ENCODE measurements at regions not wholly inside any gene's neighbourhood (a gene's known extent, or its start where the extent isn't known, plus 50 kb on each side); places are given as distances from the start of the nearest gene placed in this dataset.

DNA sequence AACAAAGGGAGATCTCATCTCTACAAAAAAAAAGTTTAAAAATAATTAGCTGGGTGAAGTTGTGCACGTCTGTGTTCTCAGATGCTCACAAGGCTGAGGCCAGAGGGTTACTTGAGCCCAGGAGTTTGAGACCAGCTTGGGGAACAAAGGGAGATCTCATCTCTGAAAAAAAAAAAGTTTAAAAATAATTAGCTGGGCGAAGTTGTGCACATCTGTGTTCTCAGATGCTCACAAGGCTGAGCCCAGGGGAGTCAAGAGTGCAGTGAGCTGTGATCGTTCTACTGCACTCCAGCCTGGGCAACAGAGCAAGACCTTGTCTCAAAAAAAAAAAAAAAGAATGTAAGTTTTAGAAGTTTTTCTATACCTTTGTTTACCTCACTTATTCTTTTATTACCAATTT, 127.3 kb downstream of the FGF9 start:
- CTCF ChIA-PET: no interaction called here
- Histone ChIP-seq H3K79me1 (ENCODE audit: low read depth in 1 of 2, low read length in 2 of 2) (no peaks in the 10 kb centered on the region), H3K4me1 (ENCODE audit: control insufficient read depth, insufficient read depth, low read length) (0 out of 2 replicates have a peak, but pooled peaks cover 2% of the 10 kb centered on the region), H3K9me3 (ENCODE audit: control insufficient read depth, insufficient read depth, low read length) (no peaks in the 10 kb centered on the region), H2BK20ac (ENCODE audit: low read depth, low read length) (no peak overlapping the region), H3K56ac (ENCODE audit: extremely low read depth, insufficient read depth, low read length) (no peak overlapping the region), H2BK120ac (ENCODE audit: low read depth, low read length) (no peak overlapping the region), H3K4ac (ENCODE audit: low read depth, low read length) (no peak overlapping the region), H2BK5ac (ENCODE audit: low read depth, low read length, poor library complexity, severe bottlenecking) (no peak overlapping the region), H4K8ac (ENCODE audit: low read depth in 2 of 2, low read length in 2 of 2) (no peak overlapping the region), H3K14ac (replicated peaks; ENCODE audit: low read depth, low read length) (no peak overlapping the region), H4K5ac (ENCODE audit: low read depth, low read length) (no peak overlapping the region), H3K27me3 (ENCODE audit: control insufficient read depth, insufficient read depth, low read length) (no peaks in the 10 kb centered on the region), H3K27ac (ENCODE audit: insufficient read depth, low read length) (no peak overlapping the region), H3K23ac (ENCODE audit: low read depth, low read length) (no peak overlapping the region), H3K4me3 (ENCODE audit: insufficient read depth, low read depth, low read length) (no peak overlapping the region), H2AFZ (replicated peaks; ENCODE audit: low read length, poor library complexity) (no peak overlapping the region), H3K4me2 (ENCODE audit: low read depth, low read length) (no peak overlapping the region), H2BK15ac (ENCODE audit: low read depth, low read length) (no peak overlapping the region), H3K18ac (ENCODE audit: low read depth, low read length) (no peak overlapping the region), H4K20me1 (ENCODE audit: insufficient read depth, low read length) (no peaks in the 10 kb centered on the region), H3K9ac (ENCODE audit: low read depth, low read length) (no peak overlapping the region), H3K9me1 (ENCODE audit: insufficient read depth, low read length) (no peaks in the 10 kb centered on the region; the same call in 1 of the 2 replicates), H2AK5ac (ENCODE audit: low read depth, low read length) (no peak overlapping the region), H2AK9ac (replicated peaks; ENCODE audit: low read depth, low read length, poor library complexity) (no peak overlapping the region), H3K36me3 (ENCODE audit: control insufficient read depth, insufficient read depth, low read length) (no peaks in the 10 kb centered on the region), H4K91ac (ENCODE audit: insufficient read depth, low read depth, low read length) (no peak overlapping the region)
- DNase-seq (no peak), ATAC-seq (ENCODE audit: low read depth) (no peak)
- POLR2A ChIA-PET (ENCODE audit: unreplicated experiment): no interaction called here
- BruUV-seq (replicated peaks): no TSS peak
- TF ChIP-seq, protein P1, sequence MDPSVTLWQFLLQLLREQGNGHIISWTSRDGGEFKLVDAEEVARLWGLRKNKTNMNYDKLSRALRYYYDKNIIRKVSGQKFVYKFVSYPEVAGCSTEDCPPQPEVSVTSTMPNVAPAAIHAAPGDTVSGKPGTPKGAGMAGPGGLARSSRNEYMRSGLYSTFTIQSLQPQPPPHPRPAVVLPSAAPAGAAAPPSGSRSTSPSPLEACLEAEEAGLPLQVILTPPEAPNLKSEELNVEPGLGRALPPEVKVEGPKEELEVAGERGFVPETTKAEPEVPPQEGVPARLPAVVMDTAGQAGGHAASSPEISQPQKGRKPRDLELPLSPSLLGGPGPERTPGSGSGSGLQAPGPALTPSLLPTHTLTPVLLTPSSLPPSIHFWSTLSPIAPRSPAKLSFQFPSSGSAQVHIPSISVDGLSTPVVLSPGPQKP (IDR thresholded peaks at IDR 0.05; ENCODE audit: borderline replicate concordance, low read depth, low read length): no peak
- TF ChIP-seq MXI1 (IDR thresholded peaks at IDR 0.05; ENCODE audit: borderline replicate concordance, low read depth, low read length): no peak
- TF ChIP-seq RFX5 (IDR thresholded peaks at IDR 0.05; ENCODE audit: low read depth, low read length): no peak
- TF ChIP-seq BHLHE40 (IDR thresholded peaks at IDR 0.05; ENCODE audit: low read depth, low read length): no peak
- TF ChIP-seq CEBPB (IDR thresholded peaks at IDR 0.05; ENCODE audit: low read depth, low read length): no peak
- TF ChIP-seq, protein P2, sequence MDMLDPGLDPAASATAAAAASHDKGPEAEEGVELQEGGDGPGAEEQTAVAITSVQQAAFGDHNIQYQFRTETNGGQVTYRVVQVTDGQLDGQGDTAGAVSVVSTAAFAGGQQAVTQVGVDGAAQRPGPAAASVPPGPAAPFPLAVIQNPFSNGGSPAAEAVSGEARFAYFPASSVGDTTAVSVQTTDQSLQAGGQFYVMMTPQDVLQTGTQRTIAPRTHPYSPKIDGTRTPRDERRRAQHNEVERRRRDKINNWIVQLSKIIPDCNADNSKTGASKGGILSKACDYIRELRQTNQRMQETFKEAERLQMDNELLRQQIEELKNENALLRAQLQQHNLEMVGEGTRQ (IDR thresholded peaks at IDR 0.05; ENCODE audit: low read depth, low read length): no peak
- TF ChIP-seq MAZ (IDR thresholded peaks at IDR 0.05; ENCODE audit: borderline replicate concordance, low read depth, low read length): no peak
- TF ChIP-seq SMC3 (IDR thresholded peaks at IDR 0.05; ENCODE audit: low read depth, low read length): no peak
- intact Hi-C loops (cut with micrococcal nuclease): no loop called here
- WGBS, 2 experiments (ENCODE audit: extremely low coverage in 2 of 2, insufficient read length in 1 of 2): 60% methylated on average over 1 of the region's 3 CpGs; no CpG with 5 or more reads in 1 of the 2 experiments
- dilution Hi-C loops (cut with HindIII; ENCODE audit: low sequenced_read_pairs, unreplicated experiment): no loop called here
- in situ Hi-C loops (cut with MboI; ENCODE audit: low sequenced_read_pairs): no loop called here
